Esophagus squamous epithelium (tissue), 4 donors: ENCODE measurements at regions not wholly inside any gene's neighbourhood (a gene's known extent, or its start where the extent isn't known, plus 50 kb on each side); places are given as distances from the start of the nearest gene placed in this dataset.

Experiments
- POLR2A ChIP-seq, 4 donors: fragments of 450-650 bp; IDR thresholded peaks; one replicate each; pipeline ENCODE4 v1.6.1; 2017; ENCODE audit warnings: antibody characterized with exemption in 4 of 4, mild to moderate bottlenecking in 4 of 4, moderate library complexity in 3 of 4
- TF ChIP-seq, protein P1 (sequence below), 6 experiments: fragments of 450-650 bp in 4 of 6; fragments of 200-600 bp in 2 of 6; sonication (generic) in 2 of 6; IDR thresholded peaks; one replicate each; pipeline ENCODE4 v1.5.1; 2016 to 2019; ENCODE audit warnings: antibody characterized with exemption in 6 of 6, mild to moderate bottlenecking in 4 of 6, moderate library complexity in 4 of 6

DNA sequence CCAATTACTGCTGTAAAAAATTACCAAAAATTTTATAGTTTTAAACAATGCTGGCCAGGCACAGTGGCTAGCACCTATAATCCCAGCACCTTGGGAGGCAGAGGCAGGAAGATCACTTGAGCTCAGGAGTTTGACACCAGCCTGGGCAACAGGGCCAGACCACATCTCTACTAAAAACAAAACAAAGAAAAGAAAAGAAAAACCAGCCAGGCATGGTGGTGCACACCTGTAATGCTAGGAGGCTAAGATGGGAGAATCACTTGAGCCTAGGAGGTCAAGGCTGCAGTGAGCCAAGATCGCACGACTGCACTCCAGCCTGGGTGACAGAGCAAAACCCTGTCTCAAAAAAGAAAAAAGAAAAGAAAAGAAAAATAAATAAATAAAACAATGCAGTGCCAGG is 54.0 kb upstream of the ARID2 start:
- TF ChIP-seq, protein P1, sequence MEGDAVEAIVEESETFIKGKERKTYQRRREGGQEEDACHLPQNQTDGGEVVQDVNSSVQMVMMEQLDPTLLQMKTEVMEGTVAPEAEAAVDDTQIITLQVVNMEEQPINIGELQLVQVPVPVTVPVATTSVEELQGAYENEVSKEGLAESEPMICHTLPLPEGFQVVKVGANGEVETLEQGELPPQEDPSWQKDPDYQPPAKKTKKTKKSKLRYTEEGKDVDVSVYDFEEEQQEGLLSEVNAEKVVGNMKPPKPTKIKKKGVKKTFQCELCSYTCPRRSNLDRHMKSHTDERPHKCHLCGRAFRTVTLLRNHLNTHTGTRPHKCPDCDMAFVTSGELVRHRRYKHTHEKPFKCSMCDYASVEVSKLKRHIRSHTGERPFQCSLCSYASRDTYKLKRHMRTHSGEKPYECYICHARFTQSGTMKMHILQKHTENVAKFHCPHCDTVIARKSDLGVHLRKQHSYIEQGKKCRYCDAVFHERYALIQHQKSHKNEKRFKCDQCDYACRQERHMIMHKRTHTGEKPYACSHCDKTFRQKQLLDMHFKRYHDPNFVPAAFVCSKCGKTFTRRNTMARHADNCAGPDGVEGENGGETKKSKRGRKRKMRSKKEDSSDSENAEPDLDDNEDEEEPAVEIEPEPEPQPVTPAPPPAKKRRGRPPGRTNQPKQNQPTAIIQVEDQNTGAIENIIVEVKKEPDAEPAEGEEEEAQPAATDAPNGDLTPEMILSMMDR (IDR thresholded peaks at IDR 0.05): no peak
- TF ChIP-seq POLR2A (IDR thresholded peaks at IDR 0.05): no peak
